Panc1 (cell line): ENCODE measurements at regions not wholly inside any gene's neighbourhood (a gene's known extent, or its start where the extent isn't known, plus 50 kb on each side); places are given as distances from the start of the nearest gene placed in this dataset.

ENCODE experiments used
- ATAC-seq: fragments of 200-7000 bp; cut with Tn5 transposase; 2 replicates; pipeline ENCODE4 v1.9.1; 2020; ENCODE audit warnings: mild to moderate bottlenecking, moderate library complexity
- BruUV-seq: library from RNA; stranded (reverse); fragments of 400-500 nt; replicated peaks from 2 replicates; lab custom pipeline; 2021; lab: Mats Ljungman, UMichigan
- CTCF ChIA-PET: fragments of 300-600 bp; sonication (Branson Sonifier 250); formaldehyde crosslinking; loops from one replicate; lab custom pipeline; 2022; ENCODE audit warnings: antibody characterized with exemption; lab: Charles Lee
- POLR2A ChIA-PET: fragments of 300-600 bp; sonication (Branson Sonifier 250); formaldehyde crosslinking; loops from one replicate; lab custom pipeline; 2022; ENCODE audit warnings: antibody characterized with exemption; lab: Charles Lee
- DNase-seq: peaks from one replicate; pipeline ENCODE4 v3.0.0-alpha.2; 2010; ENCODE audit warnings: low read depth, low spot score
- H3K27ac ChIP-seq: 2 replicates; pipeline ENCODE4 v1.5.1; 2011; ENCODE audit warnings: mild to moderate bottlenecking, low read length, inconsistent platforms
- H3K27me3 ChIP-seq: fragments of 200-500 bp; sonication (Bioruptor generic); 2 replicates; pipeline ENCODE4 v1.6.0; 2014; ENCODE audit warnings: low read length, inconsistent platforms; ENCODE audit not compliant: control insufficient read depth, insufficient read depth
- H3K36me3 ChIP-seq: fragments of 200-500 bp; sonication (Bioruptor generic); 2 replicates; pipeline ENCODE4 v1.5.1; 2014; ENCODE audit warnings: inconsistent platforms, mild to moderate bottlenecking, low read length, moderate library complexity; ENCODE audit not compliant: control insufficient read depth, insufficient read depth
- H3K4me1 ChIP-seq: 2 replicates; pipeline ENCODE4 v1.5.1; 2011; ENCODE audit warnings: inconsistent platforms, mild to moderate bottlenecking, low read length, moderate library complexity; ENCODE audit not compliant: control insufficient read depth, insufficient read depth
- H3K4me3 ChIP-seq, 2 experiments: 2 replicates each; pipeline ENCODE4 v1.5.1; 2011 to 2012; ENCODE audit warnings: low read depth in 2 of 2, low read length in 2 of 2, mild to moderate bottlenecking in 2 of 2, inconsistent platforms in 1 of 2, moderate library complexity in 1 of 2
- H3K9me3 ChIP-seq: fragments of 200-500 bp; sonication (Bioruptor generic); 2 replicates; pipeline ENCODE4 v1.5.1; 2014; ENCODE audit warnings: low read depth, mild to moderate bottlenecking, inconsistent platforms, low read length, moderate library complexity; ENCODE audit not compliant: control insufficient read depth, insufficient read depth
- CTCF ChIP-seq: fragments of 450-650 bp; IDR thresholded peaks from 2 replicates; pipeline ENCODE4 v1.5.1; 2017; ENCODE audit warnings: mild to moderate bottlenecking
- POLR2AphosphoS5 ChIP-seq: IDR thresholded peaks from 2 replicates; pipeline ENCODE4 v1.6.1; 2012; ENCODE audit warnings: mild to moderate bottlenecking, low read depth, low read length, moderate library complexity
- REST ChIP-seq, 2 experiments: IDR thresholded peaks; 2 replicates each; pipeline ENCODE4 v1.6.1; 2011 to 2012; ENCODE audit warnings: low read depth in 2 of 2, control low read depth in 1 of 2, low read length in 1 of 2, mild to moderate bottlenecking in 1 of 2, moderate library complexity in 1 of 2; ENCODE audit not compliant: insufficient read depth in 1 of 2
- SIN3A ChIP-seq: IDR thresholded peaks from 2 replicates; pipeline ENCODE4 v1.6.1; 2012; ENCODE audit warnings: low read depth, mild to moderate bottlenecking, low read length, moderate library complexity, borderline replicate concordance; ENCODE audit not compliant: insufficient read depth
- TCF7L2 ChIP-seq: IDR thresholded peaks from 2 replicates; pipeline ENCODE4 v1.6.1; 2011; ENCODE audit warnings: mild to moderate bottlenecking, low read depth, low read length, inconsistent platforms
- in situ Hi-C: cut with HindIII; loops from 2 replicates; pipeline ENCODE4 v1.10.0; 2016; ENCODE audit warnings: low sequenced_read_pairs, low pct_unique_long_range_greater_than_20kb
- intact Hi-C: fragments of 100-400 bp; cut with micrococcal nuclease; formaldehyde crosslinking; loops from one replicate; pipeline ENCODE4 v1.10.0; 2022; ENCODE audit not compliant: unreplicated experiment

GRCh38 chr5:175242207-175242606 lies 201.8 kb downstream of the DRD1 start:
- intact Hi-C loops (no loop called here), in situ Hi-C loops (no loop called here)
- no peak overlapping the region for H3K27ac ChIP-seq
- H3K4me3 ChIP-seq, result no peak overlapping the region
- ChIA-PET CTCF (no interaction called here), POLR2A (no interaction called here)
- H3K27me3 ChIP-seq, result no peaks in the 10 kb centered on the region
- H3K4me1 ChIP-seq, result no peaks in the 10 kb centered on the region
- no TSS peak for BruUV-seq
- no peaks in the 10 kb centered on the region for H3K9me3 ChIP-seq
- TF ChIP-seq POLR2AphosphoS5 (no peak), SIN3A (no peak), REST (IDR thresholded peaks at IDR 0.05; ENCODE audit: insufficient read depth in 1 of 2, low read depth in 2 of 2, low read length in 1 of 2) (no peak), TCF7L2 (no peak), CTCF (no peak)
- ATAC-seq, result no peak
- no peak for DNase-seq
- H3K36me3 ChIP-seq, result no peaks in the 10 kb centered on the region

- Histone ChIP-seq H3K9me3 (no peaks in the 10 kb centered on the region), H3K4me3 (no peak overlapping the region), H3K36me3 (no peaks in the 10 kb centered on the region), H3K4me1 (no peaks in the 10 kb centered on the region), H3K27ac (no peak overlapping the region), H3K27me3 (no peaks in the 10 kb centered on the region)
- intact Hi-C loops, result no loop called here
- no peak for ATAC-seq
- CTCF ChIA-PET, result no interaction called here
- no peak for DNase-seq
- POLR2A ChIA-PET, result no interaction called here
- BruUV-seq, result no TSS peak
- no peak for TF ChIP-seq CTCF
- TF ChIP-seq TCF7L2, result no peak
- TF ChIP-seq SIN3A, result no peak
- TF ChIP-seq REST (IDR thresholded peaks at IDR 0.05; ENCODE audit: insufficient read depth in 1 of 2, low read depth in 2 of 2, low read length in 1 of 2), result no peak
- no peak for TF ChIP-seq POLR2AphosphoS5
- in situ Hi-C loops, result no loop called here
These were observed 205.7 kb downstream of the DRD1 start for GRCh38 chr5:175238326-175238725.
